ENCODE measurements at regions not wholly inside any gene's neighbourhood (a gene's known extent, or its start where the extent isn't known, plus 50 kb on each side); places are given as distances from the start of the nearest gene placed in this dataset.
A peak's percentile ranks its signal among the peaks of the same experiment; 100 is the strongest.

GRCh38 chr5:37938076-37938852, 98.4 kb upstream of the GDNF start:
- in situ Hi-C loops (cut with MboI; ENCODE audit: low sequenced_read_pairs in 4 of 4): no loop called here

DNA sequence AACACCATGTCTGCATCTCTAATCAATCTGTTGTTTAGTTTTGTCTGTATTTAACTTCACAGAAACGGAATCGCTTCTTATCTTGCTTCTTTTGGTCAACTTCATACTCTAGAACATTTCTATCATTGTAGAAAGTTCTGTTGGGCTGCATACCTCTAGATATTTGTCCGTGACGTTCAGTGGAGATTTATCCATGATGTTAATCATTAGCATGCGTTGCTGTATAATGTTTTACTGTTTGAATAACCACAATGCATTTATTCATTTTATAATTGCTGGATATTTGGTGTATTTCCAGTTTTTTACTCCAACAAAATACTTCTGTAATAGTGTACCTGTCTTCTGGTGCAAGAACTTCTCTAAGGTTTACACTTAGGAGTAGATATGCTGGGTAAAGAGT, 96.2 kb upstream of the GDNF start:
- Histone ChIP-seq H3K36me3 (no peaks in the 10 kb centered on the region), H3K27me3 (no peaks in the 10 kb centered on the region), H3K4me1 (no peaks in the 10 kb centered on the region), H3K27ac (no peak overlapping the region), H3K9me3 (no peaks in the 10 kb centered on the region), H3K4me3 (no peak overlapping the region)
- intact Hi-C loops (cut with DNase I; ENCODE audit: low total_unique reads) (no loop called here), in situ Hi-C loops (cut with MboI; ENCODE audit: low sequenced_read_pairs in 4 of 4) (no loop called here)
- no peak for TF ChIP-seq POLR2A (IDR thresholded peaks at IDR 0.05)
- TF ChIP-seq, protein P1, sequence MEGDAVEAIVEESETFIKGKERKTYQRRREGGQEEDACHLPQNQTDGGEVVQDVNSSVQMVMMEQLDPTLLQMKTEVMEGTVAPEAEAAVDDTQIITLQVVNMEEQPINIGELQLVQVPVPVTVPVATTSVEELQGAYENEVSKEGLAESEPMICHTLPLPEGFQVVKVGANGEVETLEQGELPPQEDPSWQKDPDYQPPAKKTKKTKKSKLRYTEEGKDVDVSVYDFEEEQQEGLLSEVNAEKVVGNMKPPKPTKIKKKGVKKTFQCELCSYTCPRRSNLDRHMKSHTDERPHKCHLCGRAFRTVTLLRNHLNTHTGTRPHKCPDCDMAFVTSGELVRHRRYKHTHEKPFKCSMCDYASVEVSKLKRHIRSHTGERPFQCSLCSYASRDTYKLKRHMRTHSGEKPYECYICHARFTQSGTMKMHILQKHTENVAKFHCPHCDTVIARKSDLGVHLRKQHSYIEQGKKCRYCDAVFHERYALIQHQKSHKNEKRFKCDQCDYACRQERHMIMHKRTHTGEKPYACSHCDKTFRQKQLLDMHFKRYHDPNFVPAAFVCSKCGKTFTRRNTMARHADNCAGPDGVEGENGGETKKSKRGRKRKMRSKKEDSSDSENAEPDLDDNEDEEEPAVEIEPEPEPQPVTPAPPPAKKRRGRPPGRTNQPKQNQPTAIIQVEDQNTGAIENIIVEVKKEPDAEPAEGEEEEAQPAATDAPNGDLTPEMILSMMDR (IDR thresholded peaks at IDR 0.05 in 4 of 5, conservative IDR thresholded peaks at IDR 0.05 in 1 of 5): no peak
- ATAC-seq: no peak
- no peak for DNase-seq

More at GRCh38 chr5:37938076-37938852, 98.4 kb upstream of the GDNF start:
- ATAC-seq (no peak), DNase-seq (no peak)
- H3K36me3 ChIP-seq: no peaks in the 10 kb centered on the region
- H3K27ac ChIP-seq: no peak overlapping the region
- no peak overlapping the region for H3K4me3 ChIP-seq
- H3K4me1 ChIP-seq: no peaks in the 10 kb centered on the region
- intact Hi-C loops (cut with DNase I; ENCODE audit: low total_unique reads): no loop called here
- TF ChIP-seq, protein P1 (IDR thresholded peaks at IDR 0.05 in 4 of 5, conservative IDR thresholded peaks at IDR 0.05 in 1 of 5): peak in 1 of 5 experiments; percentile 13
- TF ChIP-seq POLR2A (IDR thresholded peaks at IDR 0.05): no peak
- H3K9me3 ChIP-seq: no peaks in the 10 kb centered on the region
- no peaks in the 10 kb centered on the region for H3K27me3 ChIP-seq

DNA sequence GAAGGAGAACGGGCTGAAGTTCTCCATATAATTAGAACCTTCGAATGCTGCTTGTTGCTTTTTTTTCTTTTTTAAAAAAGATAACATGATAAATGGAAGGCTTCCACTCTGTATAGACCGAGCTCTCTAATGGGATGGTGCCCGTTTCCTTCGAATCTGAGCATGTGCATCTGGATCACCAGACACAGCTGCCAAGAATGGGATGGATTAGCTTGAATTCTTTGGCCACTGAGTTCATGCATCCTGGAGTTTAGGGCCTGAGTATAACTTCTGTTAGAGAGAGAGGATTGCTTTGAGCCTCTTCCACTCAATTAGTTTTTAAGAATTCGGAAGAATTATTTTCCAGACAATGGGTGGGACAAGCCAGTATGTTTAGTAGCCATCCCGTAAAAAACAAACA, 93.7 kb upstream of the GDNF start:
- Histone ChIP-seq H3K9me3 (no peaks in the 10 kb centered on the region), H3K4me1 (no peaks in the 10 kb centered on the region), H3K27me3 (no peaks in the 10 kb centered on the region), H3K4me3 (no peak overlapping the region), H3K36me3 (no peaks in the 10 kb centered on the region), H3K27ac (no peak overlapping the region)
- in situ Hi-C loops (cut with MboI; ENCODE audit: low sequenced_read_pairs in 4 of 4) (no loop called here), intact Hi-C loops (cut with DNase I; ENCODE audit: low total_unique reads) (no loop called here)
- DNase-seq: no peak
- TF ChIP-seq, protein P1 (IDR thresholded peaks at IDR 0.05 in 4 of 5, conservative IDR thresholded peaks at IDR 0.05 in 1 of 5): no peak
- TF ChIP-seq POLR2A (IDR thresholded peaks at IDR 0.05): no peak
- no peak for ATAC-seq

GRCh38 chr5:37932450-37932849, 92.6 kb upstream of the GDNF start:
- ATAC-seq (no peak), DNase-seq (no peak)
- H3K9me3 ChIP-seq: no peaks in the 10 kb centered on the region
- in situ Hi-C loops (cut with MboI; ENCODE audit: low sequenced_read_pairs in 4 of 4): no loop called here
- H3K4me3 ChIP-seq: no peak overlapping the region
- H3K36me3 ChIP-seq: no peaks in the 10 kb centered on the region
- intact Hi-C loops (cut with DNase I; ENCODE audit: low total_unique reads): no loop called here
- no peak overlapping the region for H3K27ac ChIP-seq
- no peaks in the 10 kb centered on the region for H3K4me1 ChIP-seq
- no peaks in the 10 kb centered on the region for H3K27me3 ChIP-seq
- no peak for TF ChIP-seq POLR2A (IDR thresholded peaks at IDR 0.05)
- TF ChIP-seq, protein P1 (IDR thresholded peaks at IDR 0.05 in 4 of 5, conservative IDR thresholded peaks at IDR 0.05 in 1 of 5): no peak

- no peak for TF ChIP-seq POLR2A (IDR thresholded peaks at IDR 0.05)
- TF ChIP-seq, protein P1 (IDR thresholded peaks at IDR 0.05 in 4 of 5, conservative IDR thresholded peaks at IDR 0.05 in 1 of 5): no peak
- no peak for ATAC-seq
- Histone ChIP-seq H3K27ac (no peak overlapping the region), H3K4me1 (no peaks in the 10 kb centered on the region), H3K9me3 (no peaks in the 10 kb centered on the region), H3K27me3 (no peaks in the 10 kb centered on the region), H3K4me3 (no peak overlapping the region), H3K36me3 (no peaks in the 10 kb centered on the region)
- DNase-seq: no peak
- in situ Hi-C loops (cut with MboI; ENCODE audit: low sequenced_read_pairs in 4 of 4) (no loop called here), intact Hi-C loops (cut with DNase I; ENCODE audit: low total_unique reads) (no loop called here)
Measured at GRCh38 chr5:37931541-37931940, 91.7 kb upstream of the GDNF start.

Data from gastrocnemius medialis (tissue), 4 donors.